ENCODE measurements at regions not wholly inside any gene's neighbourhood (a gene's known extent, or its start where the extent isn't known, plus 50 kb on each side); places are given as distances from the start of the nearest gene placed in this dataset.
A peak's percentile ranks its signal among the peaks of the same experiment; 100 is the strongest.
"Not testable (repeated sequence)": the region's sequence is repeated elsewhere in the genome, so short reads cannot be mapped to it uniquely, and the experiment has no call there.

DNA sequence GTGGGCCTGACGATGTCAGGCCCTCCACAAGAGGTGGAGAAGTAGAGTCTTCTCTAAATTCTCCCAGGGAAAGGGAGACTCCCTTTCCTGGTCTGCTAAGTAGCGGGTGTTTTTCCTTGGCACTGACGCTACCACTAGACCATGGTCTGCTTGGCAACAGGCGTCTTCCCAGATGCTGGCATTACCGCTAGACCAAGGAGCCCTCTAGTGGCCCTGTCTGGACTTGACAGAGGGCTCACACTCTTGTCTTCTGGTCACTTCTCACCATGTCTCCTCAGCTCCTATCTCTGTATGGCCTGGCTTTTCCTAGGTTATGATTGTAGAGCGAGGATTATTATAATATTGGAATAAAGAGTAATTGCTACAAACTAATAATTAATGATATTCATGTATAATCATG is 51.1 kb upstream of the RASSF6 start:
- H3K36me3 Mint-ChIP-seq (ENCODE audit: insufficient read depth, unreplicated experiment): not testable (repeated sequence)
- POLR2A ChIA-PET: interaction anchor here (0.6 to 1.9 kb wide), 3 partner anchors 12 to 271 kb away, joined by 3 to 5 read pairs (median 4); no protein-coding TSS in a partner anchor
- CTCF ChIA-PET: interaction anchor here (0.5 to 3.7 kb wide), 2 partner anchors 8 to 252 kb away, joined by 4 to 36 read pairs; no protein-coding TSS in a partner anchor

DNA sequence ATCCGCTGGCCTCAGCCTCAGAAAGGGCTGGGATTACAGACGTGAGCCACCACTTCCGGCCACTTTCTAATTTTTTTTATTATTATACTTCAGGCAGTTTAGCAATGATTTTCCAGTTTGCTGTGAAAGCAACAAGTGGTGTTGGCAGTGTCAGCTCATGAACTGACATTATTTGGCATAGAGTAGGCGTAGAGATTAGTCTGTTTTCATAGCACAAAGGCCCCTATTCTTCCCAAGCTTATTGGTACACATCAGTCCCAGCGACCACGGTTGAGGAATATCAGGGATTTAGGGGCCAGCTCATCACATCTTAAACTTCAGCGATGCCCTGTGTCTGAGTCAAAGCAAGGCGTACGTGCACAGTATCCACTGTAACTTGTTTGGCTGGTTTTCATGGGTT is 53.0 kb upstream of the RASSF6 start:
- Mint-ChIP-seq H3K36me3 (ENCODE audit: insufficient read depth, unreplicated experiment) (peaks cover 6% of the 10 kb centered on the region), H3K4me3 (ENCODE audit: unreplicated experiment) (no peak overlapping the region), H3K4me1 (ENCODE audit: insufficient read depth, unreplicated experiment) (peaks cover 29% of the 10 kb centered on the region), H3K27me3 (ENCODE audit: insufficient read depth, unreplicated experiment) (no peaks in the 10 kb centered on the region), H3K27ac (ENCODE audit: low read depth, unreplicated experiment) (no peak overlapping the region), H3K9me3 (ENCODE audit: unreplicated experiment) (no peaks in the 10 kb centered on the region)
- POLR2A ChIA-PET: interaction anchor here (1.9 kb wide), 1 partner anchor 10 kb away, joined by 5 read pairs; no protein-coding TSS in a partner anchor
- CTCF ChIA-PET: interaction anchor here (0.7 to 5.0 kb wide), 4 partner anchors 10 to 196 kb away, joined by 3 to 36 read pairs (median 19); partner anchors contain the start of gene CXCL1
- BruUV-seq (replicated peaks): no TSS peak
- intact Hi-C loops (cut with micrococcal nuclease): no loop called here
- no peak for DNase-seq (ENCODE audit: unreplicated experiment)
- TF ChIP-seq, protein P1, sequence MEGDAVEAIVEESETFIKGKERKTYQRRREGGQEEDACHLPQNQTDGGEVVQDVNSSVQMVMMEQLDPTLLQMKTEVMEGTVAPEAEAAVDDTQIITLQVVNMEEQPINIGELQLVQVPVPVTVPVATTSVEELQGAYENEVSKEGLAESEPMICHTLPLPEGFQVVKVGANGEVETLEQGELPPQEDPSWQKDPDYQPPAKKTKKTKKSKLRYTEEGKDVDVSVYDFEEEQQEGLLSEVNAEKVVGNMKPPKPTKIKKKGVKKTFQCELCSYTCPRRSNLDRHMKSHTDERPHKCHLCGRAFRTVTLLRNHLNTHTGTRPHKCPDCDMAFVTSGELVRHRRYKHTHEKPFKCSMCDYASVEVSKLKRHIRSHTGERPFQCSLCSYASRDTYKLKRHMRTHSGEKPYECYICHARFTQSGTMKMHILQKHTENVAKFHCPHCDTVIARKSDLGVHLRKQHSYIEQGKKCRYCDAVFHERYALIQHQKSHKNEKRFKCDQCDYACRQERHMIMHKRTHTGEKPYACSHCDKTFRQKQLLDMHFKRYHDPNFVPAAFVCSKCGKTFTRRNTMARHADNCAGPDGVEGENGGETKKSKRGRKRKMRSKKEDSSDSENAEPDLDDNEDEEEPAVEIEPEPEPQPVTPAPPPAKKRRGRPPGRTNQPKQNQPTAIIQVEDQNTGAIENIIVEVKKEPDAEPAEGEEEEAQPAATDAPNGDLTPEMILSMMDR (IDR thresholded peaks at IDR 0.05; ENCODE audit: unreplicated experiment): no peak

More for the DNA sequence above, 51.1 kb upstream of the RASSF6 start:
- intact Hi-C loops (cut with micrococcal nuclease); DNase-seq (ENCODE audit: unreplicated experiment); H3K27ac Mint-ChIP-seq (ENCODE audit: low read depth, unreplicated experiment); BruUV-seq (replicated peaks); H3K4me3 Mint-ChIP-seq (ENCODE audit: unreplicated experiment); H3K9me3 Mint-ChIP-seq (ENCODE audit: unreplicated experiment); H3K27me3 Mint-ChIP-seq (ENCODE audit: insufficient read depth, unreplicated experiment): not testable (repeated sequence)
- peaks cover 15% of the 10 kb centered on the region for H3K4me1 Mint-ChIP-seq (ENCODE audit: insufficient read depth, unreplicated experiment)

DNA sequence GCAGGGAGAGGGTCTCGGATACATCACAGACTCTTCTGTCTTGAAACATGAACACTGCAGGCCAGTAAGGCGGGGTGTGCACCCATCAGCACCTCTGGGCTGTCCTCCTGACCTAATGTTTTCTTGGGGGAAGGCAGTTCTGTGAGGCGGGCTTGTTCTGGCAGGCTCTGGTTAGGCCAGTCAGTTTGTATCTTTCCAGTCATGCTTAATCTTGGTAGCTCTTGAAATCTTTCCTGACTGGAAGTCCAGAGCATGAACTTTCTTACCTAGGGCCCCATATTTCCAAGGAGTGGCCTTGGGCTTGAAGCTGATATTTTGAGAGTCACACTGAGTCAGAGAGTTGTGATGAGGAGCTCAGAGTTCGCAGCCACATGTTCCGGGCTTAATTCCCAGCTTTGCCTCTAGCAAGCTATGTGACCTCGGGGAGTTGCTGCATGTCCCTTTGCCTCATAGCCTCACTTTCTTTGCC is 54.2 kb upstream of the RASSF6 start:
- CTCF ChIA-PET: interaction anchor here (0.6 to 5.0 kb wide), 7 partner anchors 9 to 333 kb away, joined by 3 to 36 read pairs (median 3); partner anchors contain the start of gene CXCL1
- peaks cover 5% of the 10 kb centered on the region for H3K36me3 Mint-ChIP-seq (ENCODE audit: insufficient read depth, unreplicated experiment)
- TF ChIP-seq, protein P1 (IDR thresholded peaks at IDR 0.05; ENCODE audit: unreplicated experiment): no peak
- no TSS peak for BruUV-seq (replicated peaks)
- no peak overlapping the region for H3K27ac Mint-ChIP-seq (ENCODE audit: low read depth, unreplicated experiment)
- peak; percentile 49 for DNase-seq (ENCODE audit: unreplicated experiment)
- H3K27me3 Mint-ChIP-seq (ENCODE audit: insufficient read depth, unreplicated experiment): no peaks in the 10 kb centered on the region
- H3K4me3 Mint-ChIP-seq (ENCODE audit: unreplicated experiment): no peak overlapping the region
- intact Hi-C loops (cut with micrococcal nuclease): no loop called here
- peaks cover 30% of the 10 kb centered on the region for H3K4me1 Mint-ChIP-seq (ENCODE audit: insufficient read depth, unreplicated experiment)
- H3K9me3 Mint-ChIP-seq (ENCODE audit: unreplicated experiment): no peaks in the 10 kb centered on the region
- POLR2A ChIA-PET: interaction anchor here (0.7 to 4.0 kb wide), 7 partner anchors 9 to 774 kb away, joined by 3 to 15 read pairs (median 4); no protein-coding TSS in a partner anchor

DNA sequence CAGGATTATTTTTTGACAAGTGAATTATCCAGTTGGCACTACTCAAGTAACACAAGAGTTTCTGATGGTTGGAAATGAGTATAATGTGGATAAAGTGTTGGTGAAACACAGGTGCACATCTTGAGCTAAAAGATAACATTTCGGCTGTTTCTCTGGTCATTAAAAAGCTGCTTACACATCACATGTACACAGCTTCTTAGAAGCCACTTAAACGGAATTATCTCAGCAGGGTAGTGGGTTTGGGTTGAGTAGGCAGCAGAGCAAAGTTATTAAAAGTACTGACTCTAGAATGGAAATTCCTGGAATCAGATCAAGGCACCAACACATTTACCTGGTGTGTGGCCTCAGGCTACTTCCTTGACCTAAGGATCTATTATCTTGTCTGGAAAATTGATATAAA is 55.4 kb upstream of the RASSF6 start:
- no TSS peak for BruUV-seq (replicated peaks)
- no peaks in the 10 kb centered on the region for H3K36me3 Mint-ChIP-seq (ENCODE audit: insufficient read depth, unreplicated experiment)
- no peaks in the 10 kb centered on the region for H3K9me3 Mint-ChIP-seq (ENCODE audit: unreplicated experiment)
- no peak overlapping the region for H3K4me3 Mint-ChIP-seq (ENCODE audit: unreplicated experiment)
- TF ChIP-seq, protein P1 (IDR thresholded peaks at IDR 0.05; ENCODE audit: unreplicated experiment): no peak
- POLR2A ChIA-PET: interaction anchor here (0.6 to 4.0 kb wide), 11 partner anchors 8 to 439 kb away, joined by 3 to 15 read pairs (median 4); partner anchors contain the start of gene CXCL1
- intact Hi-C loops (cut with micrococcal nuclease): no loop called here
- CTCF ChIA-PET: interaction anchor here (0.6 to 5.0 kb wide), 8 partner anchors 12 to 897 kb away, joined by 3 to 35 read pairs (median 8); no protein-coding TSS in a partner anchor
- no peak for DNase-seq (ENCODE audit: unreplicated experiment)
- H3K27ac Mint-ChIP-seq (ENCODE audit: low read depth, unreplicated experiment): no peak overlapping the region
- H3K4me1 Mint-ChIP-seq (ENCODE audit: insufficient read depth, unreplicated experiment): peaks cover 28% of the 10 kb centered on the region
- no peaks in the 10 kb centered on the region for H3K27me3 Mint-ChIP-seq (ENCODE audit: insufficient read depth, unreplicated experiment)

Data from MCF 10A (cell line).